C4-2B (cell line): ENCODE measurements at regions not wholly inside any gene's neighbourhood (a gene's known extent, or its start where the extent isn't known, plus 50 kb on each side); places are given as distances from the start of the nearest gene placed in this dataset.

Experiments
- ZFX ChIP-seq: fragments of 450-650 bp; IDR thresholded peaks from 2 replicates; pipeline ENCODE4 v1.6.1; 2017
- TF ChIP-seq, protein P1 (sequence below): fragments of 450-650 bp; conservative IDR thresholded peaks from 2 replicates; pipeline ENCODE4 v1.5.1; 2017; ENCODE audit warnings: mild to moderate bottlenecking

DNA sequence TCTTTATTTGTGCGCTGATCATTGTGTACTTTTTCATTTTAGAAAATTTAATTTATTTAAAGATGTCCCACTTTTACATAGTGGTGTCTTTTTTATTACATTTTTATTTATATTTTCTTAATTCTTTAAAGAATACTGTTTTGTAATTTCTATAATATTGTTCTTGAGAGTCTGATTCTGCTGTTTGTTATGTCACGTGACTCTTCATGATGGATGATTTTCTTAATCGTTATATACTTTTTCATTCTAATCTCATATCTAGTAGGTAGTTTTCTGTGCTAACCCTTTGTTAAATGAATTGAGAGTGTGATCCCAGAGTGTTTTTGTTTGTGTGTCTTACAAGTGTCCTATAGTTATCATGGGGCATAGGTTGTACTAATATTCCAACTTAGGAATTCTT, 568.2 kb upstream of the AMOT start:
- TF ChIP-seq, protein P1, sequence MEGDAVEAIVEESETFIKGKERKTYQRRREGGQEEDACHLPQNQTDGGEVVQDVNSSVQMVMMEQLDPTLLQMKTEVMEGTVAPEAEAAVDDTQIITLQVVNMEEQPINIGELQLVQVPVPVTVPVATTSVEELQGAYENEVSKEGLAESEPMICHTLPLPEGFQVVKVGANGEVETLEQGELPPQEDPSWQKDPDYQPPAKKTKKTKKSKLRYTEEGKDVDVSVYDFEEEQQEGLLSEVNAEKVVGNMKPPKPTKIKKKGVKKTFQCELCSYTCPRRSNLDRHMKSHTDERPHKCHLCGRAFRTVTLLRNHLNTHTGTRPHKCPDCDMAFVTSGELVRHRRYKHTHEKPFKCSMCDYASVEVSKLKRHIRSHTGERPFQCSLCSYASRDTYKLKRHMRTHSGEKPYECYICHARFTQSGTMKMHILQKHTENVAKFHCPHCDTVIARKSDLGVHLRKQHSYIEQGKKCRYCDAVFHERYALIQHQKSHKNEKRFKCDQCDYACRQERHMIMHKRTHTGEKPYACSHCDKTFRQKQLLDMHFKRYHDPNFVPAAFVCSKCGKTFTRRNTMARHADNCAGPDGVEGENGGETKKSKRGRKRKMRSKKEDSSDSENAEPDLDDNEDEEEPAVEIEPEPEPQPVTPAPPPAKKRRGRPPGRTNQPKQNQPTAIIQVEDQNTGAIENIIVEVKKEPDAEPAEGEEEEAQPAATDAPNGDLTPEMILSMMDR: no peak
- no peak for TF ChIP-seq ZFX
